MM.1S (cell line): ENCODE measurements at regions not wholly inside any gene's neighbourhood (a gene's known extent, or its start where the extent isn't known, plus 50 kb on each side); places are given as distances from the start of the nearest gene placed in this dataset.

Experiments
- DNase-seq: peaks from one replicate; pipeline ENCODE4 v3.0.0-alpha.2; 2015
- H2AFZ ChIP-seq: fragments of 300-600 bp; sonication (generic); 2 replicates; pipeline ENCODE4 v1.6.0; 2016; ENCODE audit warnings: antibody characterized with exemption, low read length
- H3F3A ChIP-seq: fragments of 300-600 bp; sonication (generic); 2 replicates; pipeline ENCODE4 v1.6.1; 2016; ENCODE audit warnings: mild to moderate bottlenecking, antibody characterized with exemption, low read length, moderate library complexity, mixed read lengths; ENCODE audit not compliant: insufficient read depth
- H3K27ac ChIP-seq: fragments of 300-600 bp; sonication (generic); 2 replicates; pipeline ENCODE4 v1.5.1; 2016; ENCODE audit warnings: mild to moderate bottlenecking, low read length
- H3K27me3 ChIP-seq: fragments of 300-600 bp; sonication (generic); replicated peaks from 2 replicates; pipeline ENCODE4 v1.6.0; 2016; ENCODE audit warnings: low read length; ENCODE audit not compliant: insufficient read depth
- H3K36me3 ChIP-seq: fragments of 300-600 bp; sonication (generic); replicated peaks from 2 replicates; pipeline ENCODE4 v1.6.1; 2016; ENCODE audit warnings: mild to moderate bottlenecking, low read length, mixed read lengths; ENCODE audit not compliant: insufficient read depth
- H3K4me1 ChIP-seq: fragments of 300-600 bp; sonication (generic); 2 replicates; pipeline ENCODE4 v1.6.1; 2016; ENCODE audit warnings: low read length, mixed read lengths
- H3K4me2 ChIP-seq: fragments of 300-600 bp; sonication (generic); 2 replicates; pipeline ENCODE4 v1.6.0; 2016; ENCODE audit warnings: low read depth, low read length
- H3K4me3 ChIP-seq: fragments of 300-600 bp; sonication (generic); 2 replicates; pipeline ENCODE4 v1.5.1; 2016; ENCODE audit warnings: low read length, mixed read lengths
- H3K79me2 ChIP-seq: fragments of 300-600 bp; sonication (generic); 2 replicates; pipeline ENCODE4 v1.6.1; 2016; ENCODE audit warnings: mixed run types, low read length, mixed read lengths
- H3K9ac ChIP-seq: fragments of 300-600 bp; sonication (generic); 2 replicates; pipeline ENCODE4 v1.6.1; 2016; ENCODE audit warnings: low read length, mixed read lengths
- H3K9me2 ChIP-seq: fragments of 300-600 bp; sonication (generic); replicated peaks from 2 replicates; pipeline ENCODE4 v1.6.1; 2016; ENCODE audit warnings: mild to moderate bottlenecking, low read length, mixed read lengths; ENCODE audit not compliant: insufficient read depth
- H3K9me3 ChIP-seq: fragments of 300-600 bp; sonication (generic); replicated peaks from 2 replicates; pipeline ENCODE4 v1.6.1; 2016; ENCODE audit warnings: mild to moderate bottlenecking, low read length, mixed read lengths; ENCODE audit not compliant: insufficient read depth
- H4K20me1 ChIP-seq: fragments of 300-600 bp; sonication (generic); 2 replicates; pipeline ENCODE4 v1.6.1; 2016; ENCODE audit warnings: mild to moderate bottlenecking, low read length, moderate library complexity, mixed read lengths; ENCODE audit not compliant: insufficient read depth
- EZH2 ChIP-seq: fragments of 300-600 bp; sonication (generic); optimal IDR thresholded peaks from 2 replicates; pipeline ENCODE3; 2017; ENCODE audit warnings: low read depth, mild to moderate bottlenecking, antibody characterized with exemption, low read length, mixed read lengths
- EZH2phosphoT487 ChIP-seq: fragments of 300-600 bp; sonication (generic); IDR thresholded peaks from 2 replicates; pipeline ENCODE4 v1.6.1; 2018; ENCODE audit warnings: antibody characterized with exemption, low read length
- TF ChIP-seq, protein P1 (sequence below): fragments of 300-600 bp; sonication (generic); IDR thresholded peaks from 2 replicates; pipeline ENCODE4 v1.5.1; 2016; ENCODE audit warnings: antibody characterized with exemption, low read length, mixed read lengths

DNA sequence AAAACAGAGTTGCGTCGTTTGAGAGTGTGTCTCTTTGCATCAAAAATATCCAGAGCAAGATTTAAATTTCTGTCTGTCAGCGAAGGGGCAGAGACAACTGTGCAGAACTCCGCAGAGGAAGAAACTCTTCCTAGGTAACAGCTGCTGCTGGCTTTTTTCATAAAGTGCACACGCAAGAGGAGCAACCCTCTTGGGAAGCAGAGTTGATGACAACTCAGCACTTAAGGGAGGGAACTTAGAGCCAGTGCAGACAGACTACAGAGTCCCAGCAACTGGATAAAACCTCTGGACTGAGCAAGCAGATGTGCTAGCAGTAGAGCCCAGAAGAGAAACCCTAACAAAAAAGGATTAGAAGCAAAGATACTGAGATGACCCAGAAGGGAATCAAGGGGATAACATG, 337.1 kb downstream of the PCNX1 start:
- H3K4me3 ChIP-seq, result no peak overlapping the region
- no peaks in the 10 kb centered on the region for H3K27me3 ChIP-seq
- no peaks in the 10 kb centered on the region for H3K9me3 ChIP-seq
- H2AFZ ChIP-seq, result no peak overlapping the region
- no peak overlapping the region for H3K4me2 ChIP-seq
- H3K4me1 ChIP-seq, result no peaks in the 10 kb centered on the region
- no peaks in the 10 kb centered on the region for H3K9me2 ChIP-seq
- H3F3A ChIP-seq, result no peaks in the 10 kb centered on the region
- H3K9ac ChIP-seq, result no peak overlapping the region
- H3K36me3 ChIP-seq, result no peaks in the 10 kb centered on the region
- TF ChIP-seq EZH2phosphoT487 (no peak), EZH2 (no peak)
- TF ChIP-seq, protein P1, sequence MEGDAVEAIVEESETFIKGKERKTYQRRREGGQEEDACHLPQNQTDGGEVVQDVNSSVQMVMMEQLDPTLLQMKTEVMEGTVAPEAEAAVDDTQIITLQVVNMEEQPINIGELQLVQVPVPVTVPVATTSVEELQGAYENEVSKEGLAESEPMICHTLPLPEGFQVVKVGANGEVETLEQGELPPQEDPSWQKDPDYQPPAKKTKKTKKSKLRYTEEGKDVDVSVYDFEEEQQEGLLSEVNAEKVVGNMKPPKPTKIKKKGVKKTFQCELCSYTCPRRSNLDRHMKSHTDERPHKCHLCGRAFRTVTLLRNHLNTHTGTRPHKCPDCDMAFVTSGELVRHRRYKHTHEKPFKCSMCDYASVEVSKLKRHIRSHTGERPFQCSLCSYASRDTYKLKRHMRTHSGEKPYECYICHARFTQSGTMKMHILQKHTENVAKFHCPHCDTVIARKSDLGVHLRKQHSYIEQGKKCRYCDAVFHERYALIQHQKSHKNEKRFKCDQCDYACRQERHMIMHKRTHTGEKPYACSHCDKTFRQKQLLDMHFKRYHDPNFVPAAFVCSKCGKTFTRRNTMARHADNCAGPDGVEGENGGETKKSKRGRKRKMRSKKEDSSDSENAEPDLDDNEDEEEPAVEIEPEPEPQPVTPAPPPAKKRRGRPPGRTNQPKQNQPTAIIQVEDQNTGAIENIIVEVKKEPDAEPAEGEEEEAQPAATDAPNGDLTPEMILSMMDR, result no peak
- H3K79me2 ChIP-seq, result no peaks in the 10 kb centered on the region
- no peak overlapping the region for H3K27ac ChIP-seq
- no peaks in the 10 kb centered on the region for H4K20me1 ChIP-seq
- no peak for DNase-seq

- H3K9me3 ChIP-seq, result no peaks in the 10 kb centered on the region
- H3K36me3 ChIP-seq, result no peaks in the 10 kb centered on the region
- H3K4me1 ChIP-seq, result no peaks in the 10 kb centered on the region
- no peak overlapping the region for H2AFZ ChIP-seq
- H3K4me2 ChIP-seq, result no peak overlapping the region
- TF ChIP-seq EZH2 (no peak), EZH2phosphoT487 (no peak)
- TF ChIP-seq, protein P1, result no peak
- DNase-seq, result no peak
- H3K27me3 ChIP-seq, result no peaks in the 10 kb centered on the region
- H3K4me3 ChIP-seq, result no peak overlapping the region
- no peaks in the 10 kb centered on the region for H3K9me2 ChIP-seq
- no peak overlapping the region for H3K27ac ChIP-seq
- H3K79me2 ChIP-seq, result no peaks in the 10 kb centered on the region
- H3F3A ChIP-seq, result no peaks in the 10 kb centered on the region
- no peaks in the 10 kb centered on the region for H4K20me1 ChIP-seq
- H3K9ac ChIP-seq, result no peak overlapping the region
Measured at GRCh38 chr14:71245659-71246361, 338.6 kb downstream of the PCNX1 start.

- no peaks in the 10 kb centered on the region for H3K9me2 ChIP-seq
- H3K27ac ChIP-seq, result no peak overlapping the region
- no peak overlapping the region for H3K4me3 ChIP-seq
- H4K20me1 ChIP-seq, result no peaks in the 10 kb centered on the region
- H3K27me3 ChIP-seq, result no peaks in the 10 kb centered on the region
- H3K9me3 ChIP-seq, result no peaks in the 10 kb centered on the region
- no peaks in the 10 kb centered on the region for H3K79me2 ChIP-seq
- no peak overlapping the region for H3K4me2 ChIP-seq
- no peaks in the 10 kb centered on the region for H3K36me3 ChIP-seq
- H2AFZ ChIP-seq, result no peak overlapping the region
- no peak for TF ChIP-seq EZH2
- TF ChIP-seq EZH2phosphoT487, result no peak
- TF ChIP-seq, protein P1, result no peak
- no peaks in the 10 kb centered on the region for H3F3A ChIP-seq
- no peak overlapping the region for H3K9ac ChIP-seq
- H3K4me1 ChIP-seq, result no peaks in the 10 kb centered on the region
- no peak for DNase-seq
Measured at GRCh38 chr14:71246539-71246938, 339.3 kb downstream of the PCNX1 start.
